ENCODE measurements at regions not wholly inside any gene's neighbourhood (a gene's known extent, or its start where the extent isn't known, plus 50 kb on each side); places are given as distances from the start of the nearest gene placed in this dataset.

- intact Hi-C loops (cut with DNase I), result no loop called here
- Histone ChIP-seq H3K27ac (no peak overlapping the region), H3K9me3 (no peaks in the 10 kb centered on the region), H3K36me3 (no peaks in the 10 kb centered on the region), H3K4me3 (replicated peaks in 1 of 3) (no peak overlapping the region), H3K4me1 (no peaks in the 10 kb centered on the region), H3K27me3 (no peaks in the 10 kb centered on the region)
- TF ChIP-seq CTCF (IDR thresholded peaks at IDR 0.05), result no peak
- no peak for TF ChIP-seq POLR2A (IDR thresholded peaks at IDR 0.05)
- 82 to 87% methylated on average over 3 of the region's 3 CpGs for WGBS, 2 donors
- no peak for DNase-seq
These were observed 78.9 kb upstream of the COP1 start for GRCh38 chr1:176285996-176286395.

GRCh38 chr1:176271572-176271971, 64.5 kb upstream of the COP1 start:
- WGBS, 2 donors, result 91 to 93% methylated on average over 1 of the region's 1 CpG
- intact Hi-C loops (cut with DNase I), result no loop called here
- H3K27ac ChIP-seq, result no peak overlapping the region
- H3K4me1 ChIP-seq, result no peaks in the 10 kb centered on the region
- DNase-seq, result no peak
- no peaks in the 10 kb centered on the region for H3K9me3 ChIP-seq
- H3K27me3 ChIP-seq, result no peaks in the 10 kb centered on the region
- H3K4me3 ChIP-seq (replicated peaks in 1 of 3), result no peak overlapping the region
- H3K36me3 ChIP-seq, result no peaks in the 10 kb centered on the region
- TF ChIP-seq CTCF (IDR thresholded peaks at IDR 0.05), result no peak
- no peak for TF ChIP-seq POLR2A (IDR thresholded peaks at IDR 0.05)
